ENCODE measurements at regions not wholly inside any gene's neighbourhood (a gene's known extent, or its start where the extent isn't known, plus 50 kb on each side); places are given as distances from the start of the nearest gene placed in this dataset.
"Not testable (repeated sequence)": the region's sequence is repeated elsewhere in the genome, so short reads cannot be mapped to it uniquely, and the experiment has no call there.

DNA sequence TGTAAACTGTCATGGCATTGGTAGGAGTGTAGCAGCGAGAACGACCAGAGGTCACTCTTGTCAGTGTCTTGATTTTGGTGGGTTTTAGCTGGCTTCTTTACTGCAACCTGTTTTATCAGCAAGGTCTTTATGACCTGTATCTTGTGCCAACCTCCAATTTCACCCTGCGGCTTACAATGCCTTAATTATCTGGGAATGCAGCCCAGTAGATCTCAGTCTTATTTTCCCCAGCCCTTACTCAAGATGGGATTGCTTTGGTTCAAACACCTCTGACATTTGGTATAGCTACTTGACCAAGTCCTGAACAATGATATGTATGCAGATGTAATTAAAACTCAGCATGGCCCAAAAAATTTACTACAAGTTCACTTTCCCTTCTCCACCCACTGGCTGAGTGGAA, 388.4 kb downstream of the RSL24D1 start:
- Mint-ChIP-seq H3K36me3 (ENCODE audit: low read depth) (no peaks in the 10 kb centered on the region), H3K27ac (no peak overlapping the region), H3K4me1 (peaks cover 9% of the 10 kb centered on the region), H3K9me3 (no peaks in the 10 kb centered on the region), H3K27me3 (ENCODE audit: low read depth) (no peaks in the 10 kb centered on the region), H3K4me3 (no peak overlapping the region)
- TF ChIP-seq, protein P1, sequence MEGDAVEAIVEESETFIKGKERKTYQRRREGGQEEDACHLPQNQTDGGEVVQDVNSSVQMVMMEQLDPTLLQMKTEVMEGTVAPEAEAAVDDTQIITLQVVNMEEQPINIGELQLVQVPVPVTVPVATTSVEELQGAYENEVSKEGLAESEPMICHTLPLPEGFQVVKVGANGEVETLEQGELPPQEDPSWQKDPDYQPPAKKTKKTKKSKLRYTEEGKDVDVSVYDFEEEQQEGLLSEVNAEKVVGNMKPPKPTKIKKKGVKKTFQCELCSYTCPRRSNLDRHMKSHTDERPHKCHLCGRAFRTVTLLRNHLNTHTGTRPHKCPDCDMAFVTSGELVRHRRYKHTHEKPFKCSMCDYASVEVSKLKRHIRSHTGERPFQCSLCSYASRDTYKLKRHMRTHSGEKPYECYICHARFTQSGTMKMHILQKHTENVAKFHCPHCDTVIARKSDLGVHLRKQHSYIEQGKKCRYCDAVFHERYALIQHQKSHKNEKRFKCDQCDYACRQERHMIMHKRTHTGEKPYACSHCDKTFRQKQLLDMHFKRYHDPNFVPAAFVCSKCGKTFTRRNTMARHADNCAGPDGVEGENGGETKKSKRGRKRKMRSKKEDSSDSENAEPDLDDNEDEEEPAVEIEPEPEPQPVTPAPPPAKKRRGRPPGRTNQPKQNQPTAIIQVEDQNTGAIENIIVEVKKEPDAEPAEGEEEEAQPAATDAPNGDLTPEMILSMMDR (IDR thresholded peaks at IDR 0.05; ENCODE audit: unreplicated experiment in 3 of 3) = no peak

DNA sequence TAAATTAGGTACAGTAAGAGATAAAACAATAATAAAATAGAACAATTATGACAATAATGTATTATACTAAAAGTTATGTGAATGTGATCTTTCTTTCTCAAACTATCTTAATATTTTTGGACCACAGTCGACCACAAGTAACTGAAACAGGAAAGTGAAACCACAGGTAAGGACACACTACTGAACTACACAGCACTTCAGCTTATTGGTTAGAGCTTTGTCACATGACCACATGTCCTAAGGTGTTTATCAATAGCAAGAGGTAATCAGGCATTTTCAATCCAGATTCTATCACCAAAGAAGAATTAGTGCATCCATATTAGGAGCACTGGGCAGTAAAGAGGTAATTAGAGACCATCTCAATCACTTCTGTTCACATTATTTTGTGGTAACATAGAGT, 392.8 kb downstream of the RSL24D1 start:
- Mint-ChIP-seq H3K4me1 (peaks cover 9% of the 10 kb centered on the region), H3K9me3 (no peaks in the 10 kb centered on the region), H3K27me3 (ENCODE audit: low read depth) (no peaks in the 10 kb centered on the region), H3K36me3 (ENCODE audit: low read depth) (no peaks in the 10 kb centered on the region), H3K4me3 (no peak overlapping the region), H3K27ac (no peak overlapping the region)
- TF ChIP-seq, protein P1 (IDR thresholded peaks at IDR 0.05; ENCODE audit: unreplicated experiment in 3 of 3) = no peak

DNA sequence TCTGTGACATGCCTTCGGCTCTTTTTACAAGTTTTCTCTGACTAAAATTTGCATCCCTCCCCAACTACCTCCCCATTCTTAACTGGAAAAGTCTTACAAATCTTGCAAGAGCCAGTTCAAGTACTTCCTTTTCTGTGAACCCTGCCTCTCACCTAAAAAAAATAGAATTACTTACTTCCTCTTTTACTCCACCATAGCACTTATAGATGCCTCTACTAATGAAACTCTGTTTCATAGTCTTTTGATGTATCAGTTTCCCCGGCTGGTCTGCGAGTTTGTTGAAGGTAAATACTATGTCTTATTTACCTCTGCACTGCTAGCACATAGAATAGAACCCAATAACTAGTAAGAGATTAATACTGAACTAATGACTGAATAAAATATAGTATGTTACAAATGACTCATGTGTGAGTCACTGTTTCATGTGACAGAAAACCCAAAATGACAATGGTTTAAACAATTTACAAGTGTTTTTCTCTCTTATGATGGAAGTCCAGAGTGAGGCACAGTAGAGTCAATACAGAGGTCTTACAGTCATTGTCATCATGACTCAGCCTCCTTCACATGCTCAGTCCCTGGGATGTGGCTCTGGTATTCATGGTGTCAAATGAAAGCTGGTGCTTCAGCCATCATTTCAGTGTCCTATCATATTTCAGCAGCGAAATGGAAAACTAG, 393.5 kb downstream of the RSL24D1 start:
- no peaks in the 10 kb centered on the region for H3K36me3 Mint-ChIP-seq (ENCODE audit: low read depth)
- H3K9me3 Mint-ChIP-seq = no peaks in the 10 kb centered on the region
- H3K27me3 Mint-ChIP-seq (ENCODE audit: low read depth) = no peaks in the 10 kb centered on the region
- no peak overlapping the region for H3K27ac Mint-ChIP-seq
- peaks cover 9% of the 10 kb centered on the region for H3K4me1 Mint-ChIP-seq
- H3K4me3 Mint-ChIP-seq = no peak overlapping the region
- TF ChIP-seq, protein P1 (IDR thresholded peaks at IDR 0.05; ENCODE audit: unreplicated experiment in 3 of 3) = no peak

DNA sequence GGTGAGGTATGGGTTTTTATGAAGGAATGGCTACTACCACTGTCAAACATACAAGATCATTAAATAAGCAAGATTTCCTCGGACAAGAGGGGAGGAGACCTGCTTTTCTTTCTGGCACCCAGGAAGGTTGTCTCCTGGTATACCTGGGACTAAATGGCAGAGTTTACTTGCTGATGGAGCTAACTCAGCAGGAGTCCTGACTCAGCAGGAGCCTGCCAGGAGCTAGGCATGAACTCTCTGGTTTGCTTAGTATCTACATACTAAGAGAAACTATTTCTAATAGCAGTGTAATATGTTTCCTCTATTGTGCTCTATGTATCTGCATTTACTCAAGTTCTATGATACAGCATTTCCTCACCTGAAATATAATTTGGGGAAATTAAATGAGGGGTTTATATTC, 404.2 kb downstream of the RSL24D1 start:
- H3K27me3 Mint-ChIP-seq (ENCODE audit: low read depth) = no peaks in the 10 kb centered on the region
- H3K36me3 Mint-ChIP-seq (ENCODE audit: low read depth) = no peaks in the 10 kb centered on the region
- no peak overlapping the region for H3K4me3 Mint-ChIP-seq
- H3K9me3 Mint-ChIP-seq = no peaks in the 10 kb centered on the region
- no peaks in the 10 kb centered on the region for H3K4me1 Mint-ChIP-seq
- TF ChIP-seq, protein P1 (IDR thresholded peaks at IDR 0.05; ENCODE audit: unreplicated experiment in 3 of 3) = no peak
- no peak overlapping the region for H3K27ac Mint-ChIP-seq

DNA sequence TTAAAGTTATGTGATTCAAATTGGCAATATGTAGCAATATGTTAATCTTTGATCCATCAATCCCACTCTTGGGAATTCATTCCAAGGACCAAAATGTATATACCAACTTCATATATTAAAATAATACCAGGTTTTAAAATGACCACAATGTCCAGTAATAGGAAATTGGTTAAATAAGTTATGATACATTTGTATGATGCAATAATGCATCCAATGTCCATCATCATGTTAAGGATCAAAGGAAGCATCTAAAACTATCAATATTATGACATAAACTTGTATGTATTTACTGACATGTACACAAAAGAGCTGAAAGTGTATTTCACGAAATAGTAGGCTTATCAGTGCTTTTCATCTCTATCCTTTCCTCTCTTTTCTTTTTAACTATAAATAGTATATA, 406.0 kb downstream of the RSL24D1 start:
- Mint-ChIP-seq H3K27me3 (ENCODE audit: low read depth) (no peaks in the 10 kb centered on the region), H3K36me3 (ENCODE audit: low read depth) (no peaks in the 10 kb centered on the region), H3K4me1 (no peaks in the 10 kb centered on the region), H3K9me3 (no peaks in the 10 kb centered on the region), H3K4me3 (no peak overlapping the region), H3K27ac (no peak overlapping the region)
- TF ChIP-seq, protein P1 (IDR thresholded peaks at IDR 0.05; ENCODE audit: unreplicated experiment in 3 of 3) = no peak

DNA sequence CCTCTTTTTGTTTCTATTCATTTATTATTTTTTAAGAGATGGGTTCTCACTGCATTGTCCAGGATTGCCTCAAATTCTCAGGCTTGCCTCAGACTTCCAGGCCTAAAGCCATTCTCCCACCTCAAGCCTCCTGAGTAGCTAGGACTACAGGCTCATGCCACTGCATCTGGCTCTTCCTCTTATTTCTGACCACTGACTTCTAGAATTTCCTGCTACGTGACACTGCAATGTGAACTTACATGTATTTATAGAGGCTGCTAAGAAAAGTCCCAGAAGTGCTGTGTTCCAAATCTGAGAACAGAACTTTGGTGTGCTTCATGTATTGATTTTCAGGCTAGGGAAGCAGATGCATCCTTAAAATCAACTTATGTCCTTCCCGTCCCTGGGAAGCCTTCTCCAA, 407.4 kb downstream of the RSL24D1 start:
- no peak overlapping the region for H3K4me3 Mint-ChIP-seq
- H3K36me3 Mint-ChIP-seq (ENCODE audit: low read depth) = no peaks in the 10 kb centered on the region
- no peaks in the 10 kb centered on the region for H3K27me3 Mint-ChIP-seq (ENCODE audit: low read depth)
- H3K4me1 Mint-ChIP-seq = no peaks in the 10 kb centered on the region
- TF ChIP-seq, protein P1 (IDR thresholded peaks at IDR 0.05; ENCODE audit: unreplicated experiment in 3 of 3) = no peak
- H3K9me3 Mint-ChIP-seq = peaks cover under 1% of the 10 kb centered on the region
- H3K27ac Mint-ChIP-seq = no peak overlapping the region

DNA sequence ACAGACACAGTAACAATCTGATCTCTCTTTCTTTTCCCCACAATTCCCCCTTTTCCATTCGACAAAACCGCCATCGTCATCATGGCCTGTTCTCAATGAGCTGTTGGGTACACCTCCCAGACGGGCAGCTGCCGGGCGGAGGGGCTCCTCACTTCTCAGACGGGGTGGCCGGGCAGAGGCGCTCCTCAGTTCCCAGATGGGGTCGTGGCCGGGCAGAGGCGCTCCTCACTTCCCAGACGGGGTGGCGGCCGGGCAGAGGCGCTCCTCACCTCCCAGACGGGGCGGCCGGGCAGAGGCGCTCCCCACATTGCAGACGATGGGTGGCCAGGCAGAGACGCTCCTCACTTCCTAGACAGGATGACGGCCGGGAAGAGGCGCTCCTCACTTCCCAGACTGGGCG, 415.5 kb downstream of the RSL24D1 start:
- H3K4me3 Mint-ChIP-seq; H3K27me3 Mint-ChIP-seq (ENCODE audit: low read depth); H3K36me3 Mint-ChIP-seq (ENCODE audit: low read depth); H3K27ac Mint-ChIP-seq; H3K4me1 Mint-ChIP-seq: not testable (repeated sequence)
- peaks cover 20% of the 10 kb centered on the region for H3K9me3 Mint-ChIP-seq
